Astrocyte of the hippocampus (primary cell): ENCODE measurements at regions not wholly inside any gene's neighbourhood (a gene's known extent, or its start where the extent isn't known, plus 50 kb on each side); places are given as distances from the start of the nearest gene placed in this dataset.
"Not testable (repeated sequence)": the region's sequence is repeated elsewhere in the genome, so short reads cannot be mapped to it uniquely, and the experiment has no call there.

ENCODE experiments used
- DNase-seq: peaks from one replicate; pipeline ENCODE4 v3.0.0; 2011; ENCODE audit warnings: low read depth, low spot score

- DNase-seq: not testable (repeated sequence)
Observed at GRCh38 chr18:14190776-14191442, 58.7 kb upstream of the ZNF519 start.

- DNase-seq: no peak
Observed at GRCh38 chr18:14189858-14190257, 57.6 kb upstream of the ZNF519 start.

GRCh38 chr18:14188751-14189406, 56.6 kb upstream of the ZNF519 start:
- DNase-seq: not testable (repeated sequence)
